ENCODE measurements at regions not wholly inside any gene's neighbourhood (a gene's known extent, or its start where the extent isn't known, plus 50 kb on each side); places are given as distances from the start of the nearest gene placed in this dataset.
A peak's percentile ranks its signal among the peaks of the same experiment; 100 is the strongest.

- Histone ChIP-seq H3K4me3 (ENCODE audit: low read length) (no peak overlapping the region), H3K4me1 (ENCODE audit: control insufficient read depth, insufficient read depth, low read length) (peaks cover 7% of the 10 kb centered on the region), H3K36me3 (ENCODE audit: control insufficient read depth, insufficient read depth, low read length, severe bottlenecking) (no peaks in the 10 kb centered on the region), H3K27me3 (replicated peaks; ENCODE audit: control insufficient read depth, insufficient read depth, low read length) (no peaks in the 10 kb centered on the region), H3K9me3 (ENCODE audit: control insufficient read depth, low read length) (no peaks in the 10 kb centered on the region), H3K9ac (ENCODE audit: low read length) (no peak overlapping the region)
- no peak for DNase-seq (ENCODE audit: low read depth)
Observed at GRCh38 chr6:44034391-44034861, 92.8 kb downstream of the MRPL14 start.

- Histone ChIP-seq H3K36me3 (ENCODE audit: control insufficient read depth, insufficient read depth, low read length, severe bottlenecking) (no peaks in the 10 kb centered on the region), H3K4me3 (ENCODE audit: low read length) (no peak overlapping the region), H3K9ac (ENCODE audit: low read length) (no peak overlapping the region), H3K4me1 (ENCODE audit: control insufficient read depth, insufficient read depth, low read length) (peaks cover 11% of the 10 kb centered on the region), H3K9me3 (ENCODE audit: control insufficient read depth, low read length) (no peaks in the 10 kb centered on the region), H3K27me3 (replicated peaks; ENCODE audit: control insufficient read depth, insufficient read depth, low read length) (no peaks in the 10 kb centered on the region)
- no peak for DNase-seq (ENCODE audit: low read depth)
Observed at GRCh38 chr6:44030812-44031454, 96.3 kb downstream of the MRPL14 start.

DNA sequence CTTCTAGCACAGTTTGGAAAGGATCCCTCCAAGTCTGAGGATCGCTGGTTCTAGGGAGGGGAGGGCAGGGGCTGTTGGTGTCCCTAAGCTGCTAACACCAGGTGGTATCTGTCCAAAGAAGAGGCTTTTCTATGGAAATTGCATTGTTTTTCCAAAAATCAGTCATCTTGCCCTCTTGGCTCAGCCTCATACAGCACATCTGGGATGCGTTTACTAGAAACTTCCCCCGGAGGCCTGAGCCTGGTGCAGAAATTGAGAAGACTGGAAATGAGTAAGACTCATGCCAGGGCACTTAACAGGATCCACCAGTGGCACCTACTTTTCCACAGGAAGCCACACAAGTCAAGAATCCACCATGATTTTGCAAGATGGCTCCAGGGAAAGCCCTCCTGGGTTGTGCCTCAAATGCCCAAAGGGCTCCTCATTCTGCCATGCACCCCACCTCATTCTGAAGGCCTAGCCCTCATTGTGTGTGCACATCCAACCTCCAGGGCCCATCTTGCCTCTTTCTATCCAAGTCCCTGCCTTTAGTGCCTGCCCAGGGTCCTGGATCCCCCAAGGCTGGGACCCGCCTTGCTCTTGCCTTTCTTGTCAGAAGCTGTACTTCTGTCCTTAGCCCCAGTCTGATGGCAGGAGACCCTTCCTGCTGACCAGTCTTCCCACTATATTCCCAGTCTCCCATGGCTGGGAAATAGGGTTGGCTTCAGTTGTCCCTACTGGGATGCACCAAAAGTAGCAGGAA lies 97.6 kb downstream of the MRPL14 start:
- Histone ChIP-seq H3K36me3 (ENCODE audit: control insufficient read depth, insufficient read depth, low read length, severe bottlenecking) (no peaks in the 10 kb centered on the region), H3K9me3 (ENCODE audit: control insufficient read depth, low read length) (no peaks in the 10 kb centered on the region), H3K27me3 (replicated peaks; ENCODE audit: control insufficient read depth, insufficient read depth, low read length) (no peaks in the 10 kb centered on the region), H3K4me3 (ENCODE audit: low read length) (no peak overlapping the region), H3K4me1 (ENCODE audit: control insufficient read depth, insufficient read depth, low read length) (peaks cover 11% of the 10 kb centered on the region), H3K9ac (ENCODE audit: low read length) (no peak overlapping the region)
- DNase-seq (ENCODE audit: low read depth): peak; percentile 88

DNA sequence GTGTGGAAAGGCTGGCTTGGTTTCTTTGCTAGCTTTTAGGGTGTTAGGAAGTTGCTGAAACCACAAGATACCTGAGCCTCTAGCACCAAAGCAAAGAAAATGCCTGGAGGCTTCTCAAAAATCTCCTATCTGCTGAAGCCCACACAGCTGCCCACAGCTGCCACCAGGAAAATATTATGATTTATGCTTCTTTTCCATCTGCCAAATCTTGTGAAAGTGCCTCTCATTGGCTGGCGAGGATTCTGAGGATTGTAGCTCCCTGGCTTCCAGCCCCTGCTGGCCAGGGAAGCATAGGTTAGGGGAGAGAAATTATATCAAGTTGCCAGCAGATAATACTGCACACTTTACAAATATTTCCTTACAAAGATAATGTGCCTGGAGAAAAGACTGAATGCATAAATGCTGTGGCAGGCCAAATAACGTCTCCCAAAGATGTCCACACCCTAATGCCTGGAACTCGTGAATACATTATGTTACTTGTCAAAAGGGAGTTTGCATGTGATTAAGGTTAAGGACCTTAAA lies 98.4 kb downstream of the MRPL14 start:
- Histone ChIP-seq H3K4me1 (ENCODE audit: control insufficient read depth, insufficient read depth, low read length) (peaks cover 11% of the 10 kb centered on the region), H3K27me3 (replicated peaks; ENCODE audit: control insufficient read depth, insufficient read depth, low read length) (no peaks in the 10 kb centered on the region), H3K4me3 (ENCODE audit: low read length) (no peak overlapping the region), H3K36me3 (ENCODE audit: control insufficient read depth, insufficient read depth, low read length, severe bottlenecking) (no peaks in the 10 kb centered on the region), H3K9ac (ENCODE audit: low read length) (no peak overlapping the region), H3K9me3 (ENCODE audit: control insufficient read depth, low read length) (no peaks in the 10 kb centered on the region)
- DNase-seq (ENCODE audit: low read depth): peak; percentile 63

- no peaks in the 10 kb centered on the region for H3K9me3 ChIP-seq (ENCODE audit: control insufficient read depth, low read length)
- DNase-seq (ENCODE audit: low read depth): no peak
- H3K4me3 ChIP-seq (ENCODE audit: low read length): no peak overlapping the region
- H3K4me1 ChIP-seq (ENCODE audit: control insufficient read depth, insufficient read depth, low read length): peaks cover 21% of the 10 kb centered on the region
- no peaks in the 10 kb centered on the region for H3K27me3 ChIP-seq (replicated peaks; ENCODE audit: control insufficient read depth, insufficient read depth, low read length)
- H3K36me3 ChIP-seq (ENCODE audit: control insufficient read depth, insufficient read depth, low read length, severe bottlenecking): no peaks in the 10 kb centered on the region
- no peak overlapping the region for H3K9ac ChIP-seq (ENCODE audit: low read length)
Observed at GRCh38 chr6:44025226-44025625, 102.0 kb downstream of the MRPL14 start.

GRCh38 chr6:44024574-44025219 lies 102.6 kb downstream of the MRPL14 start:
- H3K4me1 ChIP-seq (ENCODE audit: control insufficient read depth, insufficient read depth, low read length): peaks cover 26% of the 10 kb centered on the region
- no peak overlapping the region for H3K4me3 ChIP-seq (ENCODE audit: low read length)
- H3K9ac ChIP-seq (ENCODE audit: low read length): no peak overlapping the region
- no peaks in the 10 kb centered on the region for H3K36me3 ChIP-seq (ENCODE audit: control insufficient read depth, insufficient read depth, low read length, severe bottlenecking)
- H3K9me3 ChIP-seq (ENCODE audit: control insufficient read depth, low read length): no peaks in the 10 kb centered on the region
- DNase-seq (ENCODE audit: low read depth): no peak
- no peaks in the 10 kb centered on the region for H3K27me3 ChIP-seq (replicated peaks; ENCODE audit: control insufficient read depth, insufficient read depth, low read length)

DNA sequence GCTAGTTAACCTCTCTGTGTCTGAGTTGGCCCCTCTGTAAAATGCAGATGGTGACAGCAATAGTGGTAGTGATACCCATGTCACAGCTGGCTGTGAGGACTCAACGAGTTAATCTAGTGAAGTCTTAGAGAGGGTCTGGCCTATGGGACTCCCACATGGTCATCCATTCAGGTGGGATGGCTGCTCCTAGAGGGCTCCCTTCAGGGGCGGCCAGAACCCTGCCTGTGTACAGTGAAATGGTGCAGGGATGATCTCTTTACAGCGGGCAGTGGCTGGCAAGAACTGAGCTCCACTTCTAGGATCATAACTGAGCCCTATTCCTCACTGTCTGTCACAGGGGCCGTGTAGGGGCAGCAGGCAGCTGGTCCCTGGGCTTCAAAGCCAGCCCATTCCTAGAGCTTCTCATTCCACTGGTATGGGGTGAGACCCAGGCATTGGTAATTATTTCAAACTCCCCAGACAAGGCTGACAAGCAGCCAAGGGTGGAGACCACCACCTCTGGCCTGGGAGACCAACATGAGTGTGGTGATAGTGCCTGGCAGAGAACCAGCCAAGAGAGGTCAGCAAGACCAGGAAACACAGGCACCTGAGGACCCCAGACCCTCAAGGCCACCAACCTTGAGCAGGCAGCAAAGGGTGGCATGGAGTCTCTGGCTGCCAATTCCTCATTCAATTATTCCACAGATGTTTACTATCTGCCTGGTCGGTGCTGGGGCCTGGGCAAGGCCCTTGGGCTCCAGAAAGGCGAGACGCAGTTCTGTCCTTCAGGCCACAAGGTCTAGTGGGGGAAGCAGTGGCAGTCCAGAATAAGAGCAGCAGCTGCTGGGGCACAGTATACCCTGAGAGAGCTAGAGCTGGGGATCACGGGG lies 103.4 kb downstream of the MRPL14 start:
- no peak overlapping the region for H3K4me3 ChIP-seq (ENCODE audit: low read length)
- H3K4me1 ChIP-seq (ENCODE audit: control insufficient read depth, insufficient read depth, low read length): peaks cover 22% of the 10 kb centered on the region
- H3K9me3 ChIP-seq (ENCODE audit: control insufficient read depth, low read length): no peaks in the 10 kb centered on the region
- H3K27me3 ChIP-seq (replicated peaks; ENCODE audit: control insufficient read depth, insufficient read depth, low read length): no peaks in the 10 kb centered on the region
- DNase-seq (ENCODE audit: low read depth): no peak
- H3K9ac ChIP-seq (ENCODE audit: low read length): no peak overlapping the region
- no peaks in the 10 kb centered on the region for H3K36me3 ChIP-seq (ENCODE audit: control insufficient read depth, insufficient read depth, low read length, severe bottlenecking)

DNA sequence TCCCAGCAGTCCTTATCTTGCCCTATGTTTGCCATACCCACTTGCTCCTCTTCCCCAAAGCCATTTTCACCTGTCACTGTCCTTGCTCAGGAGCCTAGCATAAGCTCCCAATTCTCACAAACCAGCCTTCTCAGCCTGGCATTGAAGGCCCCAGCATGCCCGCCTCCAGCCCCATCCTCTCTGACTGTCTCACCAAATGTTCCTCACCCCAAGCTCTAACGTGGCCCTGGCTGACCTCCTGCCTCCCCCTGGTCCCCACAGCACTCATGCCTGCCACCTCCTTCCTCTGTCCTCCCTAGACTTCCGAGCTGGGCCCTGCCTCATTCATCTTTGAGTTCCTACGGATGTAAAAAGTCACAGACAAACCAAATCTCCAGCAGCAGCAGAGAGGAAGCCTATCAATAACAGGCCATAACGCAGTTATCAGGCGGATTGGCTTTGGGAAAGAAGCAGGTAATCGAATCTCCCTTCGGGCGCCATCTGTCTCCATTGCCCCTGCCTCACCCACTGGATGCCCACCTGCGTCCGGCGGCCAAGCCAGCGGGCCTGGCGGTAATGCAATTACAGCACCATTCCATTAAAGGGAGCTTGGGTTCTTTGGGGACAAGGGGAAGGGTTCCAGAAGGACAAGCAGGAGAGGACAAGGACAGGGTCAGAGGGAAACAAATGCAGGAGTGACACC lies 104.4 kb downstream of the MRPL14 start:
- Histone ChIP-seq H3K4me1 (ENCODE audit: control insufficient read depth, insufficient read depth, low read length) (peaks cover 17% of the 10 kb centered on the region), H3K36me3 (ENCODE audit: control insufficient read depth, insufficient read depth, low read length, severe bottlenecking) (no peaks in the 10 kb centered on the region), H3K9ac (ENCODE audit: low read length) (no peak overlapping the region), H3K27me3 (replicated peaks; ENCODE audit: control insufficient read depth, insufficient read depth, low read length) (no peaks in the 10 kb centered on the region), H3K9me3 (ENCODE audit: control insufficient read depth, low read length) (no peaks in the 10 kb centered on the region), H3K4me3 (ENCODE audit: low read length) (no peak overlapping the region)
- DNase-seq (ENCODE audit: low read depth): no peak

DNA sequence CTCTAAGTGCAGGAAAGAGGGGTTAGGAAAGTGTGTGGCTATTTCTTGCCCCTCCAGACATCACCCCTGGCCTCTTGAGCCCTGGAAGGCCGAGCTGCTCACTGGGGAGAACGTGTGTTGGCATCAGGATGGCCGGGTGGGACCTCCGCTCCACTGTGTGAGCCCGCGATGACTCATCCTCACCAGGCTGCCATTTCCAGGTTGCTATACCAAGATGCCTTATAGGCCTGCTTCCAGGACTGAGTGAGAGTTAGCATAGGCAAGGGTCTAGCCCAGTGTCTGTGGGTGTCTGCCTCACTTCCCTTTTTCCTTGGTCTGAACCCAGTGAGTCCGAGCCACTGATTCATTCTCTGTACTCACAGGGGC lies 105.0 kb downstream of the MRPL14 start:
- Histone ChIP-seq H3K36me3 (ENCODE audit: control insufficient read depth, insufficient read depth, low read length, severe bottlenecking) (no peaks in the 10 kb centered on the region), H3K9me3 (ENCODE audit: control insufficient read depth, low read length) (no peaks in the 10 kb centered on the region), H3K27me3 (replicated peaks; ENCODE audit: control insufficient read depth, insufficient read depth, low read length) (no peaks in the 10 kb centered on the region), H3K9ac (ENCODE audit: low read length) (no peak overlapping the region), H3K4me3 (ENCODE audit: low read length) (no peak overlapping the region), H3K4me1 (ENCODE audit: control insufficient read depth, insufficient read depth, low read length) (peaks cover 17% of the 10 kb centered on the region)
- no peak for DNase-seq (ENCODE audit: low read depth)

- no peak for DNase-seq (ENCODE audit: low read depth)
- peaks cover 18% of the 10 kb centered on the region for H3K4me1 ChIP-seq (ENCODE audit: control insufficient read depth, insufficient read depth, low read length)
- H3K9me3 ChIP-seq (ENCODE audit: control insufficient read depth, low read length): no peaks in the 10 kb centered on the region
- no peaks in the 10 kb centered on the region for H3K27me3 ChIP-seq (replicated peaks; ENCODE audit: control insufficient read depth, insufficient read depth, low read length)
- no peak overlapping the region for H3K9ac ChIP-seq (ENCODE audit: low read length)
- no peak overlapping the region for H3K4me3 ChIP-seq (ENCODE audit: low read length)
- no peaks in the 10 kb centered on the region for H3K36me3 ChIP-seq (ENCODE audit: control insufficient read depth, insufficient read depth, low read length, severe bottlenecking)
Observed at GRCh38 chr6:44021589-44022295, 105.5 kb downstream of the MRPL14 start.
